GM12878 (cell line): ENCODE measurements at regions not wholly inside any gene's neighbourhood (a gene's known extent, or its start where the extent isn't known, plus 50 kb on each side); places are given as distances from the start of the nearest gene placed in this dataset.

Experiments used
- ATAC-seq: fragments of 200-7000 bp; cut with Tn5 transposase; 3 replicates; pipeline ENCODE4 v1.9.1; 2020; ENCODE audit warnings: mild to moderate bottlenecking, moderate library complexity
- BruUV-seq: library from RNA; stranded (reverse); fragments of 400-500 nt; replicated peaks from 2 replicates; lab custom pipeline; 2021; lab: Mats Ljungman, UMichigan
- CTCF ChIA-PET: fragments of 300-600 bp; sonication (Branson Sonifier 250); formaldehyde crosslinking; extraction: SDS; loops from one replicate; lab custom pipeline; 2021; ENCODE audit warnings: inconsistent platforms; lab: Yijun Ruan, JAX
- POLR2A ChIA-PET: fragments of 350-600 bp; formaldehyde crosslinking; extraction: SDS; loops from one replicate; lab custom pipeline; 2021; ENCODE audit warnings: inconsistent platforms; lab: Charles Lee
- RAD21 ChIA-PET: fragments of 300-600 bp; sonication (Branson Sonifier 250); formaldehyde crosslinking; loops from one replicate; lab custom pipeline; 2023; ENCODE audit warnings: antibody characterized with exemption; ENCODE audit not compliant: unreplicated experiment; lab: Charles Lee
- SMC1A ChIA-PET: fragments of 300-600 bp; sonication (Branson Sonifier 250); formaldehyde crosslinking; loops from one replicate; lab custom pipeline; 2023; ENCODE audit not compliant: unreplicated experiment, uncharacterized antibody; lab: Charles Lee
- DNase-seq: peaks from one replicate; pipeline ENCODE4 v3.0.0-alpha.2; 2011; ENCODE audit warnings: low read depth, low spot score
- FAIRE-seq: peaks from 3 replicates; lab custom pipeline; 2011; peaks lifted over from hg19 to GRCh38; lab: Jason Lieb, UNC
- H2AFZ ChIP-seq: 2 replicates; pipeline ENCODE4 v1.6.0; 2011; ENCODE audit warnings: low read depth, low read length, control low read depth; ENCODE audit not compliant: control insufficient read depth
- H3K27ac ChIP-seq: 2 replicates; pipeline ENCODE4 v1.5.1; 2011; ENCODE audit warnings: control low read depth; ENCODE audit not compliant: control insufficient read depth, insufficient read depth
- H3K27me3 ChIP-seq, 2 experiments: replicated peaks in 1 of 2; 2 replicates each; pipeline versions ENCODE4 v1.6.0 to v1.6.1; 2011; ENCODE audit warnings: low read length in 1 of 2; ENCODE audit not compliant: control insufficient read depth in 2 of 2, insufficient read depth in 2 of 2
- H3K36me3 ChIP-seq, 2 experiments: 2 replicates each; pipeline ENCODE4 v1.5.1; 2011; ENCODE audit warnings: low read length in 1 of 2; ENCODE audit not compliant: control insufficient read depth in 2 of 2, insufficient read depth in 2 of 2
- H3K4me1 ChIP-seq: 2 replicates; pipeline ENCODE4 v1.6.1; 2011; ENCODE audit warnings: mild to moderate bottlenecking, low read length, moderate library complexity, mixed read lengths; ENCODE audit not compliant: control insufficient read depth, insufficient read depth
- H3K4me2 ChIP-seq: 2 replicates; pipeline ENCODE4 v1.6.0; 2011; ENCODE audit warnings: control low read depth; ENCODE audit not compliant: control insufficient read depth, insufficient read depth
- H3K4me3 ChIP-seq: fragments of 200-600 bp; sonication (generic); 2 replicates; pipeline ENCODE4 v1.5.1; 2016
- H3K79me2 ChIP-seq: 2 replicates; pipeline ENCODE4 v1.6.0; 2011; ENCODE audit warnings: low read length; ENCODE audit not compliant: control insufficient read depth, insufficient read depth
- H3K9ac ChIP-seq: 2 replicates; pipeline ENCODE4 v1.8.0; 2011; ENCODE audit warnings: low read length, control low read depth, mixed read lengths; ENCODE audit not compliant: control insufficient read depth, insufficient read depth
- H3K9me3 ChIP-seq: replicated peaks from 3 replicates; pipeline ENCODE4 v1.5.1; 2011; ENCODE audit warnings: mild to moderate bottlenecking, low read length; ENCODE audit not compliant: control insufficient read depth, insufficient read depth
- H4K20me1 ChIP-seq: 2 replicates; pipeline ENCODE4 v1.6.0; 2011; ENCODE audit not compliant: control insufficient read depth, insufficient read depth
- BCL11A ChIP-seq: IDR thresholded peaks from 2 replicates; pipeline ENCODE4 v1.6.1; 2011; ENCODE audit warnings: low read depth, low read length
- CREB1 ChIP-seq: IDR thresholded peaks from 2 replicates; pipeline ENCODE4 v1.6.1; 2012; ENCODE audit warnings: low read depth, mild to moderate bottlenecking, inconsistent platforms
- ESRRA ChIP-seq: IDR thresholded peaks from 2 replicates; pipeline ENCODE4 v1.6.1; 2012; ENCODE audit warnings: mild to moderate bottlenecking, low read length, improper control_type of control experiment
- FOXK2 ChIP-seq: fragments of 450-650 bp; IDR thresholded peaks from 2 replicates; pipeline ENCODE4 v1.6.1; 2017; ENCODE audit warnings: mild to moderate bottlenecking, moderate library complexity
- HDAC2 ChIP-seq: fragments of 200-600 bp; sonication (generic); IDR thresholded peaks from 2 replicates; pipeline ENCODE4 v1.6.1; 2017
- HDAC6 ChIP-seq: fragments of 200-600 bp; sonication (generic); IDR thresholded peaks from one replicate; pipeline ENCODE4 v1.8.0; 2017; ENCODE audit warnings: antibody characterized with exemption; ENCODE audit not compliant: unreplicated experiment
- MEF2B ChIP-seq: fragments of 450-650 bp; IDR thresholded peaks from 2 replicates; pipeline ENCODE4 v1.6.1; 2018; ENCODE audit warnings: mild to moderate bottlenecking, moderate library complexity; ENCODE audit not compliant: partially characterized antibody, poor library complexity, severe bottlenecking
- MLLT1 ChIP-seq: fragments of 450-650 bp; IDR thresholded peaks from 2 replicates; pipeline ENCODE4 v1.6.1; 2016; ENCODE audit warnings: mild to moderate bottlenecking
- MYC ChIP-seq: IDR thresholded peaks from 2 replicates; pipeline ENCODE4 v1.6.1; 2011; ENCODE audit warnings: mild to moderate bottlenecking, low read length, moderate library complexity, inconsistent platforms; ENCODE audit not compliant: insufficient read depth, insufficient replicate concordance, insufficient read length, severe bottlenecking
- NFXL1 ChIP-seq: fragments of 450-650 bp; IDR thresholded peaks from 2 replicates; pipeline ENCODE4 v1.6.1; 2017; ENCODE audit warnings: antibody characterized with exemption, mild to moderate bottlenecking, borderline replicate concordance
- PAX5 ChIP-seq: IDR thresholded peaks from 2 replicates; pipeline ENCODE4 v1.6.1; 2011; ENCODE audit warnings: low read depth, low read length, borderline replicate concordance
- POLR2AphosphoS5 ChIP-seq: IDR thresholded peaks from 2 replicates; pipeline ENCODE4 v1.6.1; 2011; ENCODE audit warnings: mild to moderate bottlenecking, low read length, inconsistent platforms
- SPI1 ChIP-seq: IDR thresholded peaks from 2 replicates; pipeline ENCODE4 v1.6.1; 2011; ENCODE audit warnings: low read depth, mild to moderate bottlenecking, low read length, moderate library complexity, borderline replicate concordance; ENCODE audit not compliant: insufficient read depth
- TBL1XR1 ChIP-seq: IDR thresholded peaks from 2 replicates; pipeline ENCODE4 v1.6.1; 2012; ENCODE audit warnings: low read depth, low read length, improper control_type of control experiment
- ZNF384 ChIP-seq: IDR thresholded peaks from 2 replicates; pipeline ENCODE4 v1.6.1; 2012; ENCODE audit warnings: low read depth, mild to moderate bottlenecking, low read length, improper control_type of control experiment, borderline replicate concordance
- WGBS: methylation state at CpG from one replicate; pipeline ENCODE4 v1.1.6; 2016; ENCODE audit warnings: low lambda C conversion rate; ENCODE audit not compliant: insufficient replicate concordance, insufficient coverage; ENCODE audit errors: missing lambda C conversion rate; 5-methylcytosine and 5-hydroxymethylcytosine counted together
- in situ Hi-C: fragments of 300-500 bp; cut with MboI; formaldehyde crosslinking; loops from 9 replicates; pipeline ENCODE4 v1.14.3; 2018; ENCODE audit warnings: mixed read lengths
- intact Hi-C: fragments of 100-400 bp; cut with micrococcal nuclease; formaldehyde crosslinking; loops from one replicate; pipeline ENCODE4 v1.14.2; 2022; ENCODE audit not compliant: unreplicated experiment
- TF ChIP-seq, protein P1 (sequence below): fragments of 450-650 bp; IDR thresholded peaks from 2 replicates; pipeline ENCODE4 v1.6.1; 2018; ENCODE audit warnings: borderline replicate concordance, mild to moderate bottlenecking; ENCODE audit not compliant: partially characterized antibody

- CTCF ChIA-PET = no interaction called here
- SMC1A ChIA-PET = no interaction called here
- no peaks in the 10 kb centered on the region for H3K4me1 ChIP-seq
- H3K4me2 ChIP-seq = no peak overlapping the region
- no peaks in the 10 kb centered on the region for H3K9me3 ChIP-seq
- H3K27me3 ChIP-seq = no peaks in the 10 kb centered on the region
- no peaks in the 10 kb centered on the region for H4K20me1 ChIP-seq
- RAD21 ChIA-PET = no interaction called here
- no peaks in the 10 kb centered on the region for H3K79me2 ChIP-seq
- no peak overlapping the region for H3K27ac ChIP-seq
- no TSS peak for BruUV-seq
- no peak for DNase-seq
- H2AFZ ChIP-seq = no peak overlapping the region
- TF ChIP-seq BCL11A = no peak
- TF ChIP-seq, all 136 proteins: peak for 0
- POLR2A ChIA-PET = no interaction called here
- in situ Hi-C loops = no loop called here
- ATAC-seq = no peak
- no peak overlapping the region for H3K4me3 ChIP-seq
- no peak overlapping the region for H3K9ac ChIP-seq
- FAIRE-seq = no peak
- intact Hi-C loops = no loop called here
- WGBS = 0% methylated on average over 1 of the region's 1 CpG
- H3K36me3 ChIP-seq = no peaks in the 10 kb centered on the region
These were observed 284.4 kb upstream of the XYLT1 start for GRCh38 chr16:17755158-17755557.

GRCh38 chr16:17753434-17753833 lies 282.7 kb upstream of the XYLT1 start:
- in situ Hi-C loops = no loop called here
- Histone ChIP-seq H3K4me1 (no peaks in the 10 kb centered on the region), H3K36me3 (no peaks in the 10 kb centered on the region), H3K9ac (no peak overlapping the region), H3K27ac (no peak overlapping the region), H3K4me3 (no peak overlapping the region), H3K4me2 (no peak overlapping the region), H4K20me1 (no peaks in the 10 kb centered on the region), H3K79me2 (no peaks in the 10 kb centered on the region), H3K9me3 (no peaks in the 10 kb centered on the region), H2AFZ (no peak overlapping the region), H3K27me3 (no peaks in the 10 kb centered on the region)
- RAD21 ChIA-PET = no interaction called here
- FAIRE-seq (no peak), DNase-seq (no peak), ATAC-seq (no peak)
- intact Hi-C loops = no loop called here
- BruUV-seq = no TSS peak
- CTCF ChIA-PET = no interaction called here
- SMC1A ChIA-PET = no interaction called here
- POLR2A ChIA-PET = no interaction called here
- 25% methylated on average over 6 of the region's 6 CpGs for WGBS
- TF ChIP-seq ZNF384 (no peak), HDAC6 (no peak), NFXL1 (no peak), FOXK2 (no peak), TBL1XR1 (no peak), MEF2B (no peak), PAX5 (no peak), POLR2AphosphoS5 (no peak), HDAC2 (no peak), MYC (no peak), MLLT1 (no peak), BCL11A (no peak), SPI1 (no peak), ESRRA (no peak), CREB1 (no peak)
- TF ChIP-seq, protein P1, sequence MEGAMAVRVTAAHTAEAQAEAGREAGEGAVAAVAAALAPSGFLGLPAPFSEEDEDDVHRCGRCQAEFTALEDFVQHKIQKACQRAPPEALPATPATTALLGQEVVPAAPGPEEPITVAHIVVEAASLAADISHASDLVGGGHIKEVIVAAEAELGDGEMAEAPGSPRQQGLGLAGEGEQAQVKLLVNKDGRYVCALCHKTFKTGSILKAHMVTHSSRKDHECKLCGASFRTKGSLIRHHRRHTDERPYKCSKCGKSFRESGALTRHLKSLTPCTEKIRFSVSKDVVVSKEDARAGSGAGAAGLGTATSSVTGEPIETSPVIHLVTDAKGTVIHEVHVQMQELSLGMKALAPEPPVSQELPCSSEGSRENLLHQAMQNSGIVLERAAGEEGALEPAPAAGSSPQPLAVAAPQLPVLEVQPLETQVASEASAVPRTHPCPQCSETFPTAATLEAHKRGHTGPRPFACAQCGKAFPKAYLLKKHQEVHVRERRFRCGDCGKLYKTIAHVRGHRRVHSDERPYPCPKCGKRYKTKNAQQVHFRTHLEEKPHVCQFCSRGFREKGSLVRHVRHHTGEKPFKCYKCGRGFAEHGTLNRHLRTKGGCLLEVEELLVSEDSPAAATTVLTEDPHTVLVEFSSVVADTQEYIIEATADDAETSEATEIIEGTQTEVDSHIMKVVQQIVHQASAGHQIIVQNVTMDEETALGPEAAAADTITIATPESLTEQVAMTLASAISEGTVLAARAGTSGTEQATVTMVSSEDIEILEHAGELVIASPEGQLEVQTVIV = no peak
